Heart left ventricle (tissue), 16 donors: ENCODE measurements at regions not wholly inside any gene's neighbourhood (a gene's known extent, or its start where the extent isn't known, plus 50 kb on each side); places are given as distances from the start of the nearest gene placed in this dataset.

Experiments used
- ATAC-seq, 4 donors: fragments of 200-7000 bp; cut with Tn5 transposase; one replicate each; pipeline ENCODE4 v1.9.1; 2020 to 2022; ENCODE audit warnings: moderate library complexity in 4 of 4, mild to moderate bottlenecking in 3 of 4, moderate number of reproducible peaks in 1 of 4
- DNase-seq, 5 donors: peaks; one replicate each; pipeline ENCODE4 v3.0.0-alpha.2; 2020
- H3K27ac ChIP-seq, 12 donors: fragments of 200-600 bp; sonication (generic) in 4 of 12; one replicate each; pipeline versions ENCODE4 v1.5.0 to v1.8.0; 2016 to 2022; ENCODE audit warnings: mild to moderate bottlenecking in 2 of 12
- H3K27me3 ChIP-seq, 9 donors: fragments of 200-600 bp; sonication (generic) in 2 of 9; one replicate each; pipeline versions ENCODE4 v1.5.1 to v1.8.0; 2016 to 2022; ENCODE audit warnings: mild to moderate bottlenecking in 3 of 9
- H3K36me3 ChIP-seq, 9 donors: fragments of 200-600 bp; sonication (generic) in 2 of 9; one replicate each; pipeline versions ENCODE4 v1.5.0 to v1.8.0; 2018 to 2022; ENCODE audit warnings: mild to moderate bottlenecking in 2 of 9
- H3K4me1 ChIP-seq, 12 donors: fragments of 200-600 bp; sonication (generic) in 4 of 12; one replicate each; pipeline versions ENCODE4 v1.5.0 to v1.8.0; 2016 to 2022; ENCODE audit warnings: mild to moderate bottlenecking in 3 of 12
- H3K4me3 ChIP-seq, 12 donors: fragments of 200-600 bp; sonication (generic) in 4 of 12; one replicate each; pipeline versions ENCODE4 v1.5.0 to v1.8.0; 2017 to 2022; ENCODE audit warnings: mild to moderate bottlenecking in 9 of 12, moderate library complexity in 4 of 12
- H3K9me3 ChIP-seq, 12 donors: fragments of 200-600 bp; sonication (generic) in 4 of 12; one replicate each; pipeline versions ENCODE4 v1.5.0 to v1.8.0; 2016 to 2022; ENCODE audit warnings: mild to moderate bottlenecking in 1 of 12
- POLR2A ChIP-seq, 2 donors: fragments of 450-650 bp; IDR thresholded peaks; one replicate each; pipeline ENCODE4 v1.6.1; 2017; ENCODE audit warnings: antibody characterized with exemption in 2 of 2, mild to moderate bottlenecking in 2 of 2, moderate library complexity in 2 of 2
- WGBS, 4 donors: extraction: QIAGEN DNeasy Blood & Tissue Kit in 2 of 4; methylation state at CpG; one replicate each; pipeline versions ENCODE4 v1.1.5 to v1.1.7; 2013 to 2018; 5-methylcytosine and 5-hydroxymethylcytosine counted together
- intact Hi-C, 10 donors: fragments of 100-400 bp; cut with DNase I; formaldehyde crosslinking; loops; one replicate each; pipeline versions ENCODE4 v1.11.1 to v1.14.2; 2022
- TF ChIP-seq, protein P1 (sequence below), 12 donors: fragments of 200-600 bp; sonication (generic) in 4 of 12; IDR thresholded peaks; one replicate each; pipeline versions ENCODE4 v1.5.0 to v1.8.0; 2018 to 2022; ENCODE audit warnings: antibody characterized with exemption in 12 of 12, mild to moderate bottlenecking in 5 of 12
- donor health status: ischemic (EF 13 %, LVEDD 7.1; RV severe dilation, severe dysfunction).
- donor health status: healthy with polysubstance abuse.
- donor health status: DM: no; HTN: yes; CAD: no.
- donor health status: DM: no; HTN: no; CAD: no.
- donor health status: ischemic (EF 25% LVEDD 6.9; RV normal size, moderate dysfunction).
- donor health status: ischemic (EF 25% LVEDD 5.7; RV mildly dilated, moderate dysfunction).
- donor health status: healthy.
- donor health status: DM: yes; HTN: yes; CAD: no.
- donor health status: ischemic (EF 35%, LVEDD 5.7; RV mildly dilated, moderate dysfunction).
- donor health status: nonischemic (EF 11% LVEDD 7.7; RV severe dilation, severe dysfunction).
- donor health status: DM: yes; HTN: yes; CAD: no.
- donor health status: PGD.
- donor health status: ischemic (EF 29% LVEDD 5.4; RV normal size, mild dysfunction).
- donor health status: nonischemic (EF 23%, LVEDD 6.1; RV moderate dilation, normal function).

- DNase-seq (no peak), ATAC-seq (no peak)
- Histone ChIP-seq H3K4me1 (no peaks in the 10 kb centered on the region), H3K27ac (no peak overlapping the region), H3K4me3 (no peak overlapping the region), H3K9me3 (no peaks in the 10 kb centered on the region), H3K36me3 (no peaks in the 10 kb centered on the region), H3K27me3 (peaks cover 0 to 16% (median 0%) of the 10 kb centered on the region in 9 donors)
- intact Hi-C loops = no loop called here
- TF ChIP-seq, protein P1, sequence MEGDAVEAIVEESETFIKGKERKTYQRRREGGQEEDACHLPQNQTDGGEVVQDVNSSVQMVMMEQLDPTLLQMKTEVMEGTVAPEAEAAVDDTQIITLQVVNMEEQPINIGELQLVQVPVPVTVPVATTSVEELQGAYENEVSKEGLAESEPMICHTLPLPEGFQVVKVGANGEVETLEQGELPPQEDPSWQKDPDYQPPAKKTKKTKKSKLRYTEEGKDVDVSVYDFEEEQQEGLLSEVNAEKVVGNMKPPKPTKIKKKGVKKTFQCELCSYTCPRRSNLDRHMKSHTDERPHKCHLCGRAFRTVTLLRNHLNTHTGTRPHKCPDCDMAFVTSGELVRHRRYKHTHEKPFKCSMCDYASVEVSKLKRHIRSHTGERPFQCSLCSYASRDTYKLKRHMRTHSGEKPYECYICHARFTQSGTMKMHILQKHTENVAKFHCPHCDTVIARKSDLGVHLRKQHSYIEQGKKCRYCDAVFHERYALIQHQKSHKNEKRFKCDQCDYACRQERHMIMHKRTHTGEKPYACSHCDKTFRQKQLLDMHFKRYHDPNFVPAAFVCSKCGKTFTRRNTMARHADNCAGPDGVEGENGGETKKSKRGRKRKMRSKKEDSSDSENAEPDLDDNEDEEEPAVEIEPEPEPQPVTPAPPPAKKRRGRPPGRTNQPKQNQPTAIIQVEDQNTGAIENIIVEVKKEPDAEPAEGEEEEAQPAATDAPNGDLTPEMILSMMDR (IDR thresholded peaks at IDR 0.05) = no peak
- no peak for TF ChIP-seq POLR2A (IDR thresholded peaks at IDR 0.05)
- 80 to 86% (median 82%) methylated on average over 7 of the region's 7 CpGs for WGBS, 4 donors
Observed at GRCh38 chr3:44078863-44079262, 162.8 kb upstream of the TOPAZ1 start.

DNA sequence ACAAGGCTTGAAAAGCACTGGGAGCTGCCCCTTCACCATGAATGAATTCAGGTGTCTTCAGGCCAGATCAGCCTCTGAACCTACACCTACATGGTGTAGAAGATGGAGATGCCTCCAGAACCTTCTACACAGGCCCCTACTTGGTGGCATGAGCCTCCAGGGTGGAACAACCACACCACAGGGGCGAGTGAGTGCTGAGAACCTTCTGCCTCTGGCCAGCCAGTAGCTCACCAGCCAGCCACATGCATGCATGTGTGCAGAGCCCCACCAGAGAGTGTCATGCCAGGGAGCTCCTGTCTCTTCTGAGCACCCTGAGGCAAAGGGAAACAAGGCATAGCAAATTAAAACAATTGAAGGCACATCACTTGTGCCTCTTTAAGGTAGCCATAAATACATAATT is 161.8 kb upstream of the TOPAZ1 start:
- no peak for TF ChIP-seq POLR2A (IDR thresholded peaks at IDR 0.05)
- TF ChIP-seq, protein P1 (IDR thresholded peaks at IDR 0.05) = no peak
- DNase-seq (no peak), ATAC-seq (no peak)
- WGBS, 4 donors = 33 to 61% (median 50%) methylated on average over 1 of the region's 1 CpG
- H3K4me1 ChIP-seq = no peaks in the 10 kb centered on the region
- H3K27me3 ChIP-seq = peaks cover 0 to 10% (median 0%) of the 10 kb centered on the region in 9 donors
- intact Hi-C loops = no loop called here
- no peaks in the 10 kb centered on the region for H3K36me3 ChIP-seq
- H3K27ac ChIP-seq = no peak overlapping the region
- no peaks in the 10 kb centered on the region for H3K9me3 ChIP-seq
- no peak overlapping the region for H3K4me3 ChIP-seq

- TF ChIP-seq, protein P1 (IDR thresholded peaks at IDR 0.05) = no peak
- TF ChIP-seq POLR2A (IDR thresholded peaks at IDR 0.05) = no peak
- Histone ChIP-seq H3K4me1 (no peaks in the 10 kb centered on the region), H3K36me3 (no peaks in the 10 kb centered on the region), H3K4me3 (no peak overlapping the region), H3K27me3 (peaks cover 0 to 9% (median 0%) of the 10 kb centered on the region in 9 donors), H3K9me3 (no peaks in the 10 kb centered on the region), H3K27ac (no peak overlapping the region)
- DNase-seq = no peak
- intact Hi-C loops = no loop called here
- ATAC-seq = no peak
- WGBS, 4 donors = 64 to 78% (median 66%) methylated on average over 11 of the region's 11 CpGs
Observed at GRCh38 chr3:44080474-44081072, 161.1 kb upstream of the TOPAZ1 start.

DNA sequence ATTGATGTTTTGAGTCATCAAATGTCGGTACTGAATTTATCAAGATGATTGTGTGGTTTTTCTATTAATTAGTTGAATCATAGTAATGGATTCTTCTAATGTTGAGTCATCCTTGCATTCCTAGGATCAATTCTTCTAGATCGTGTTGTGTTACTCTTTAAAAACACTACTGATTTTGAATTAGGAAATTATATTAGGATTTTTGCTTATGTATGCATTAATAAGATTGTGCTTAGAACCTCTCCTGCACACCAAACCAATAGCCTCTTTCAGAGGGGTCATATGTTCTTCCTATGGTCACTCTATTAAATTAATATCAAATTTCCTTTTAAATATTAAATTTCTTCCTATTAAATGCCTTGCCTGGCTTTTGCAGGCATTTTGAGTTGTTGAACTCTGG is 151.7 kb upstream of the TOPAZ1 start:
- 73 to 82% (median 77%) methylated on average over 2 of the region's 2 CpGs for WGBS, 4 donors
- no peak for DNase-seq
- no peak overlapping the region for H3K27ac ChIP-seq
- no peaks in the 10 kb centered on the region for H3K4me1 ChIP-seq
- no peak for ATAC-seq
- H3K4me3 ChIP-seq = no peak overlapping the region
- TF ChIP-seq, protein P1 (IDR thresholded peaks at IDR 0.05) = no peak
- no peak for TF ChIP-seq POLR2A (IDR thresholded peaks at IDR 0.05)
- no peaks in the 10 kb centered on the region for H3K9me3 ChIP-seq
- H3K27me3 ChIP-seq = peaks cover 0 to 14% (median 2%) of the 10 kb centered on the region in 9 donors
- H3K36me3 ChIP-seq = no peaks in the 10 kb centered on the region
- intact Hi-C loops = no loop called here
